Testis (tissue), 2 donors: ENCODE measurements at regions not wholly inside any gene's neighbourhood (a gene's known extent, or its start where the extent isn't known, plus 50 kb on each side); places are given as distances from the start of the nearest gene placed in this dataset.

Experiments
- DNase-seq: peaks from one replicate; pipeline ENCODE4 v3.0.0-alpha.2; 2019
- H3K27ac ChIP-seq, 2 donors: fragments of 200-600 bp; sonication (generic); one replicate each; pipeline ENCODE4 v1.5.1; 2019
- H3K27me3 ChIP-seq: fragments of 200-600 bp; sonication (generic); one replicate; pipeline ENCODE4 v1.5.1; 2019
- H3K36me3 ChIP-seq: fragments of 200-600 bp; sonication (generic); one replicate; pipeline ENCODE4 v1.5.1; 2017; ENCODE audit warnings: low read depth; ENCODE audit errors: missing control alignments
- H3K4me1 ChIP-seq: fragments of 200-600 bp; sonication (generic); one replicate; pipeline ENCODE4 v1.5.1; 2019
- H3K4me3 ChIP-seq, 2 donors: fragments of 200-600 bp; sonication (generic); one replicate each; pipeline ENCODE4 v1.5.1; 2017 to 2019
- H3K9me3 ChIP-seq: fragments of 200-600 bp; sonication (generic); one replicate; pipeline ENCODE4 v1.5.1; 2017
- POLR2A ChIP-seq: fragments of 450-650 bp; IDR thresholded peaks from one replicate; pipeline ENCODE4 v1.6.1; 2017; ENCODE audit warnings: antibody characterized with exemption, mild to moderate bottlenecking, moderate library complexity
- WGBS, 2 donors: methylation state at CpG; one replicate each; pipeline ENCODE4 v1.1.5; 2018; 5-methylcytosine and 5-hydroxymethylcytosine counted together
- intact Hi-C: fragments of 100-400 bp; cut with DNase I; formaldehyde crosslinking; loops from one replicate; pipeline ENCODE4 v1.15.1; 2023; ENCODE audit warnings: low total_unique reads
- TF ChIP-seq, protein P1 (sequence below), 3 experiments: fragments of 450-650 bp in 2 of 3; fragments of 200-600 bp in 1 of 3; sonication (generic) in 1 of 3; IDR thresholded peaks; one replicate each; pipeline ENCODE4 v1.5.1; 2016 to 2019; ENCODE audit warnings: antibody characterized with exemption in 3 of 3, mild to moderate bottlenecking in 2 of 3, moderate library complexity in 1 of 3

GRCh38 chr3:88979760-88980159, 127.7 kb upstream of the EPHA3 start:
- intact Hi-C loops = no loop called here
- TF ChIP-seq POLR2A = no peak
- TF ChIP-seq, protein P1, sequence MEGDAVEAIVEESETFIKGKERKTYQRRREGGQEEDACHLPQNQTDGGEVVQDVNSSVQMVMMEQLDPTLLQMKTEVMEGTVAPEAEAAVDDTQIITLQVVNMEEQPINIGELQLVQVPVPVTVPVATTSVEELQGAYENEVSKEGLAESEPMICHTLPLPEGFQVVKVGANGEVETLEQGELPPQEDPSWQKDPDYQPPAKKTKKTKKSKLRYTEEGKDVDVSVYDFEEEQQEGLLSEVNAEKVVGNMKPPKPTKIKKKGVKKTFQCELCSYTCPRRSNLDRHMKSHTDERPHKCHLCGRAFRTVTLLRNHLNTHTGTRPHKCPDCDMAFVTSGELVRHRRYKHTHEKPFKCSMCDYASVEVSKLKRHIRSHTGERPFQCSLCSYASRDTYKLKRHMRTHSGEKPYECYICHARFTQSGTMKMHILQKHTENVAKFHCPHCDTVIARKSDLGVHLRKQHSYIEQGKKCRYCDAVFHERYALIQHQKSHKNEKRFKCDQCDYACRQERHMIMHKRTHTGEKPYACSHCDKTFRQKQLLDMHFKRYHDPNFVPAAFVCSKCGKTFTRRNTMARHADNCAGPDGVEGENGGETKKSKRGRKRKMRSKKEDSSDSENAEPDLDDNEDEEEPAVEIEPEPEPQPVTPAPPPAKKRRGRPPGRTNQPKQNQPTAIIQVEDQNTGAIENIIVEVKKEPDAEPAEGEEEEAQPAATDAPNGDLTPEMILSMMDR (IDR thresholded peaks at IDR 0.05) = no peak
- WGBS, 2 donors = 85 to 86% methylated on average over 3 of the region's 3 CpGs
- H3K4me1 ChIP-seq = no peaks in the 10 kb centered on the region
- H3K27me3 ChIP-seq = no peaks in the 10 kb centered on the region
- H3K9me3 ChIP-seq = no peaks in the 10 kb centered on the region
- DNase-seq = no peak
- H3K4me3 ChIP-seq = no peak overlapping the region
- H3K36me3 ChIP-seq = no peaks in the 10 kb centered on the region
- H3K27ac ChIP-seq = no peak overlapping the region

DNA sequence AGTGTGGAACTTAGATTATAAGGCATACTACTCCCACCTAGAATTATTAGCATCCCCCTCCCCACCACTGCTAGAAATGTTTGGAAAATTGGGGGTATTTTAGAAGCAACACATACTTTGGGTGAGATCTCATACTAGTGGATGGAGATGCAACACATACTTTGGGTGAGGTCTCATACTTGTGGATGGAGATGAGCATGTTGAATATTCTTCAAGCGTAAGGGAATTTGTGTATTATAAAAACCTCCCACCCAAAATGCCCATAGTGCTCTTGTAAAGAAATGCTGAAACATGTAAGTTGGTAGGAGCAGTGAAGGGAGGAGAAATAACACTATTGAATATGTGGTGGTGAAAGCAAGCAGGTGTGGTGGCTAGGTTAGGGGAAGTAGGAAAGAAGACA, 124.0 kb upstream of the EPHA3 start:
- intact Hi-C loops = no loop called here
- no peak for DNase-seq
- H3K27me3 ChIP-seq = no peaks in the 10 kb centered on the region
- TF ChIP-seq, protein P1 (IDR thresholded peaks at IDR 0.05) = no peak
- TF ChIP-seq POLR2A = no peak
- no peaks in the 10 kb centered on the region for H3K36me3 ChIP-seq
- no peak overlapping the region for H3K4me3 ChIP-seq
- H3K9me3 ChIP-seq = no peaks in the 10 kb centered on the region
- WGBS, 2 donors = 98 to 100% methylated on average over 1 of the region's 1 CpG
- no peak overlapping the region for H3K27ac ChIP-seq
- H3K4me1 ChIP-seq = no peaks in the 10 kb centered on the region

GRCh38 chr3:88984256-88984655, 123.2 kb upstream of the EPHA3 start:
- WGBS, 2 donors = 64 to 66% methylated on average over 2 of the region's 2 CpGs
- DNase-seq = no peak
- Histone ChIP-seq H3K27me3 (no peaks in the 10 kb centered on the region), H3K9me3 (no peaks in the 10 kb centered on the region), H3K27ac (no peak overlapping the region), H3K4me1 (no peaks in the 10 kb centered on the region), H3K4me3 (no peak overlapping the region), H3K36me3 (no peaks in the 10 kb centered on the region)
- TF ChIP-seq POLR2A = no peak
- TF ChIP-seq, protein P1 (IDR thresholded peaks at IDR 0.05) = no peak
- intact Hi-C loops = no loop called here

DNA sequence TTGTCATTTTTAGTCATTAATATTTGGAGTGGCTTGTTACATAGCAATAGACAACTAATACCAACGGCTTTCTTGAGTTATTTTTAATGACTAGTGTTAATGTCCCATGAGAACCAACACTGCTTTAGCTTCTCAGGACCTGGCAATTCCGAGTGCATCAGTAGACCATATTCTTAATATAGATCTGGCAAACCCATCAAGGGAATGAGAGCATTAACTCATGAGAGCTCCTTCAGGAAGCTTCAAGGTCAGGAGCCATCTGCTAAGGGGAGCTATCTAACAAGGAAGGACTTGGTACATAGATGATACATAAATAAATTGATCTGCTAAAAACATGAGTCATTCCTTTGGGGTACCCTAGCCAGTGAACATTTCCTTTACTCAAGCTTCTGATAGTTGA, 122.6 kb upstream of the EPHA3 start:
- Histone ChIP-seq H3K27ac (no peak overlapping the region), H3K36me3 (no peaks in the 10 kb centered on the region), H3K4me3 (no peak overlapping the region), H3K4me1 (no peaks in the 10 kb centered on the region), H3K9me3 (no peaks in the 10 kb centered on the region), H3K27me3 (no peaks in the 10 kb centered on the region)
- TF ChIP-seq, protein P1 (IDR thresholded peaks at IDR 0.05) = no peak
- intact Hi-C loops = no loop called here
- 52 to 66% methylated on average over 2 of the region's 2 CpGs for whole genome bisulfite sequencing, 2 donors
- no peak for DNase-seq

DNA sequence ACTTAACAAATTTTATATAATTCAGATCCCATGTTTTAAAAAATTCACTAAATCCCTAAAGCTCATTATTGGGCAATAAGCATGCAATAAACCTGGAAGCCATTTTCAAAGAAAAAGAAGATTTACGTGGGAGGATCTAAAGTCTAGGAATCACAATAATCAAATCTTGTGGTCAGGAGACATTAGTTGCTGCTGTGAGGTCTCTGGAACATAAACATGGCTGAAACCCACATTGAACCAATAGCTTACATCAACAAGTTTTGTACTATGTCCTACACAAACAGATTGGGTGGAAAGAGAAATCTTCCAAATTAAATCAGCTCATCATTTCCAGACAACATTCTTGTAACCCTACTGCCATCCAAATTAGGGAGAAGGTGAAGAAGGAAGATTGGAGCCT, 121.9 kb upstream of the EPHA3 start:
- Histone ChIP-seq H3K27ac (no peak overlapping the region), H3K9me3 (no peaks in the 10 kb centered on the region), H3K4me3 (no peak overlapping the region), H3K27me3 (no peaks in the 10 kb centered on the region), H3K36me3 (no peaks in the 10 kb centered on the region), H3K4me1 (no peaks in the 10 kb centered on the region)
- DNase-seq = no peak
- WGBS, 2 donors = 84 to 89% methylated on average over 1 of the region's 1 CpG
- intact Hi-C loops = no loop called here
- no peak for TF ChIP-seq POLR2A
- TF ChIP-seq, protein P1 (IDR thresholded peaks at IDR 0.05) = no peak
